ENCODE measurements at regions not wholly inside any gene's neighbourhood (a gene's known extent, or its start where the extent isn't known, plus 50 kb on each side); places are given as distances from the start of the nearest gene placed in this dataset.
A peak's percentile ranks its signal among the peaks of the same experiment; 100 is the strongest.
"Not testable (repeated sequence)": the region's sequence is repeated elsewhere in the genome, so short reads cannot be mapped to it uniquely, and the experiment has no call there.

GRCh38 chr6:78365473-78365872 lies 501.9 kb upstream of the IRAK1BP1 start:
- no peak for DNase-seq
- in situ Hi-C loops (cut with MboI; ENCODE audit: low pct_unique_long_range_greater_than_20kb, low sequenced_read_pairs): no loop called here

- no peak for DNase-seq
- in situ Hi-C loops (cut with MboI; ENCODE audit: low pct_unique_long_range_greater_than_20kb, low sequenced_read_pairs): no loop called here
Measured at GRCh38 chr6:78377056-78377455, 490.3 kb upstream of the IRAK1BP1 start.

GRCh38 chr6:78379982-78380381 lies 487.4 kb upstream of the IRAK1BP1 start:
- in situ Hi-C loops (cut with MboI; ENCODE audit: low pct_unique_long_range_greater_than_20kb, low sequenced_read_pairs): no loop called here
- DNase-seq: no peak

GRCh38 chr6:78380541-78380940 lies 486.8 kb upstream of the IRAK1BP1 start:
- no peak for DNase-seq
- in situ Hi-C loops (cut with MboI; ENCODE audit: low pct_unique_long_range_greater_than_20kb, low sequenced_read_pairs): no loop called here

GRCh38 chr6:78383968-78384367 lies 483.4 kb upstream of the IRAK1BP1 start:
- DNase-seq: no peak
- in situ Hi-C loops (cut with MboI; ENCODE audit: low pct_unique_long_range_greater_than_20kb, low sequenced_read_pairs): no loop called here

GRCh38 chr6:78386854-78387253 lies 480.5 kb upstream of the IRAK1BP1 start:
- DNase-seq; in situ Hi-C loops (cut with MboI; ENCODE audit: low pct_unique_long_range_greater_than_20kb, low sequenced_read_pairs): not testable (repeated sequence)

- DNase-seq: no peak
- in situ Hi-C loops (cut with MboI; ENCODE audit: low pct_unique_long_range_greater_than_20kb, low sequenced_read_pairs): no loop called here
Measured at GRCh38 chr6:78390066-78390465, 477.3 kb upstream of the IRAK1BP1 start.

- no peak for DNase-seq
- in situ Hi-C loops (cut with MboI; ENCODE audit: low pct_unique_long_range_greater_than_20kb, low sequenced_read_pairs): no loop called here
Measured at GRCh38 chr6:78397499-78397898, 469.9 kb upstream of the IRAK1BP1 start.

- in situ Hi-C loops (cut with MboI; ENCODE audit: low pct_unique_long_range_greater_than_20kb, low sequenced_read_pairs): no loop called here
- no peak for DNase-seq
Measured at GRCh38 chr6:78398292-78398691, 469.1 kb upstream of the IRAK1BP1 start.

- no peak for DNase-seq
- in situ Hi-C loops (cut with MboI; ENCODE audit: low pct_unique_long_range_greater_than_20kb, low sequenced_read_pairs): no loop called here
Measured at GRCh38 chr6:78400076-78400475, 467.3 kb upstream of the IRAK1BP1 start.

- DNase-seq: no peak
- in situ Hi-C loops (cut with MboI; ENCODE audit: low pct_unique_long_range_greater_than_20kb, low sequenced_read_pairs): no loop called here
Measured at GRCh38 chr6:78427386-78427785, 440.0 kb upstream of the IRAK1BP1 start.

- in situ Hi-C loops (cut with MboI; ENCODE audit: low pct_unique_long_range_greater_than_20kb, low sequenced_read_pairs): no loop called here
- no peak for DNase-seq
Measured at GRCh38 chr6:78430521-78430920, 436.8 kb upstream of the IRAK1BP1 start.

GRCh38 chr6:78435671-78436070 lies 431.7 kb upstream of the IRAK1BP1 start:
- no peak for DNase-seq
- in situ Hi-C loops (cut with MboI; ENCODE audit: low pct_unique_long_range_greater_than_20kb, low sequenced_read_pairs): no loop called here

- in situ Hi-C loops (cut with MboI; ENCODE audit: low pct_unique_long_range_greater_than_20kb, low sequenced_read_pairs): no loop called here
- DNase-seq: peak; percentile 5
Measured at GRCh38 chr6:78436335-78436734, 431.0 kb upstream of the IRAK1BP1 start.

- in situ Hi-C loops (cut with MboI; ENCODE audit: low pct_unique_long_range_greater_than_20kb, low sequenced_read_pairs): no loop called here
- DNase-seq: no peak
Measured at GRCh38 chr6:78438135-78438534, 429.2 kb upstream of the IRAK1BP1 start.

GRCh38 chr6:78460711-78461110 lies 406.6 kb upstream of the IRAK1BP1 start:
- in situ Hi-C loops (cut with MboI; ENCODE audit: low pct_unique_long_range_greater_than_20kb, low sequenced_read_pairs): no loop called here
- no peak for DNase-seq

GRCh38 chr6:78462728-78463127 lies 404.6 kb upstream of the IRAK1BP1 start:
- no peak for DNase-seq
- in situ Hi-C loops (cut with MboI; ENCODE audit: low pct_unique_long_range_greater_than_20kb, low sequenced_read_pairs): no loop called here

- DNase-seq: no peak
- in situ Hi-C loops (cut with MboI; ENCODE audit: low pct_unique_long_range_greater_than_20kb, low sequenced_read_pairs): no loop called here
Measured at GRCh38 chr6:78465059-78465634, 402.2 kb upstream of the IRAK1BP1 start.

- no peak for DNase-seq
- in situ Hi-C loops (cut with MboI; ENCODE audit: low pct_unique_long_range_greater_than_20kb, low sequenced_read_pairs): no loop called here
Measured at GRCh38 chr6:78476561-78476960, 390.8 kb upstream of the IRAK1BP1 start.

GRCh38 chr6:78482801-78483552 lies 384.4 kb upstream of the IRAK1BP1 start:
- no peak for DNase-seq
- in situ Hi-C loops (cut with MboI; ENCODE audit: low pct_unique_long_range_greater_than_20kb, low sequenced_read_pairs): no loop called here

All from KBM-7 (cell line).